Right cardiac atrium (tissue), 5 donors: ENCODE measurements at regions not wholly inside any gene's neighbourhood (a gene's known extent, or its start where the extent isn't known, plus 50 kb on each side); places are given as distances from the start of the nearest gene placed in this dataset.
"Not testable (repeated sequence)": the region's sequence is repeated elsewhere in the genome, so short reads cannot be mapped to it uniquely, and the experiment has no call there.

Experiments used
- ATAC-seq, 2 donors: fragments of 200-7000 bp; cut with Tn5 transposase; one replicate each; pipeline versions ENCODE4 v1.8.0 to v1.9.1; 2020; ENCODE audit warnings: moderate library complexity in 2 of 2, mild to moderate bottlenecking in 1 of 2
- DNase-seq, 3 donors: peaks; one replicate each; pipeline ENCODE4 v3.0.0-alpha.2; 2020
- H3K27ac ChIP-seq: one replicate; pipeline ENCODE4 v1.5.1; 2013; ENCODE audit warnings: mild to moderate bottlenecking, low read length, control low read depth, moderate library complexity
- H3K27me3 ChIP-seq: one replicate; pipeline ENCODE4 v1.6.1; 2013; ENCODE audit not compliant: control insufficient read depth, insufficient read depth
- H3K4me1 ChIP-seq: one replicate; pipeline ENCODE4 v1.6.1; 2013; ENCODE audit warnings: low read length; ENCODE audit not compliant: control insufficient read depth, insufficient read depth
- H3K4me3 ChIP-seq: one replicate; pipeline ENCODE4 v1.5.1; 2013; ENCODE audit warnings: low read length, control low read depth
- H3K9me3 ChIP-seq: one replicate; pipeline ENCODE4 v1.6.1; 2013; ENCODE audit warnings: low read length; ENCODE audit not compliant: control insufficient read depth
- WGBS: extraction: QIAGEN DNeasy Blood & Tissue Kit; methylation state at CpG from one replicate; pipeline ENCODE4 v1.1.7; 2013; 5-methylcytosine and 5-hydroxymethylcytosine counted together
- intact Hi-C, 4 donors: fragments of 100-400 bp; cut with DNase I; formaldehyde crosslinking; loops; one replicate each; pipeline versions ENCODE4 v1.11.0 to v1.14.0; 2022 to 2023
- donor health status: healthy with polysubstance abuse.
- donor health status: DM: no; HTN: yes; CAD: no.
- donor health status: DM: no; HTN: no; CAD: no.
- donor health status: DM: no; HTN: yes; CAD: no; lungs with severe emphysema.
- donor health status: DM: yes; HTN: yes; CAD: no.

DNA sequence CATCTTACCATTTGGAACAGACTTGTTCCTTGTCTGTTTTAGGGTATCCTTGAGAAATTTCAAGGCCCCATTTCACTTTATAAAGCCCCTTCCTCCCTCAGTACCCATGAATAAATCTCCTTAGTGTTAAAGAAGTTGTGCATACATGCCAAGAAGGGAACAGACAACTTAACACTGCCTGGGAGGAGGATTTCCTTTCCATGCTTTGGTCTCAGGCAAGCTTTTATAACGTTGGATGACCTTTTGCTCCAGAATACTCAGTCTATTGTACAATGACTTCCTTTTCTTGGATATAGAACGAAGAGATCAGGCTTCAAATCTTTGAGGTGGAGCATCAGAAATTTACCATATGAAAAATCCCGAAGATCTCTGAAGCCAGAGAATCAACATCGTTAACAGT lies 551.4 kb downstream of the PRKD1 start:
- 51% methylated on average over 4 of the region's 4 CpGs for WGBS
- intact Hi-C loops = no loop called here
- Histone ChIP-seq H3K9me3 (no peaks in the 10 kb centered on the region), H3K4me1 (no peaks in the 10 kb centered on the region), H3K4me3 (no peak overlapping the region), H3K27ac (no peak overlapping the region), H3K27me3 (no peaks in the 10 kb centered on the region)
- ATAC-seq (no peak), DNase-seq (no peak)

DNA sequence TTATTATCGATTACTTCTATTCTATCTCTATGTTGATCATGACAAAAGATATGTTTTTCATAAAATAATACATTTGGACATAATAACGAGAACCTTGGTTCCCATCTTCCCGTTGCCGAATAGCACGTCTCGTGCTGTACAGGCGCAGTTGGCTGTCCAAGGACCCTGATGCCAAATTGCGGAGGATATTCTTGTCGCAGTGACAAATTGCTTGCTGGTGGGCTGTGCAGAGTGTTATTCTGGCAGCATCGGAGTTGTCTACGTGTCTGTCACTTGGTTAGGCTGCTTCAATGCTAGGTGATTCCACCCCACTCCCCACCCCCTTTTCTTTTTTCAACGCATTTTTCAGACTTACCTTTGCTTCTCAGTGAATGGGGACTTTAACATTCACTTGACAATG lies 546.8 kb downstream of the PRKD1 start:
- DNase-seq = no peak
- no peaks in the 10 kb centered on the region for H3K27me3 ChIP-seq
- ATAC-seq = no peak
- 88% methylated on average over 12 of the region's 12 CpGs for WGBS
- no peak overlapping the region for H3K4me3 ChIP-seq
- no peaks in the 10 kb centered on the region for H3K4me1 ChIP-seq
- intact Hi-C loops = no loop called here
- H3K9me3 ChIP-seq = no peaks in the 10 kb centered on the region
- no peak overlapping the region for H3K27ac ChIP-seq

DNA sequence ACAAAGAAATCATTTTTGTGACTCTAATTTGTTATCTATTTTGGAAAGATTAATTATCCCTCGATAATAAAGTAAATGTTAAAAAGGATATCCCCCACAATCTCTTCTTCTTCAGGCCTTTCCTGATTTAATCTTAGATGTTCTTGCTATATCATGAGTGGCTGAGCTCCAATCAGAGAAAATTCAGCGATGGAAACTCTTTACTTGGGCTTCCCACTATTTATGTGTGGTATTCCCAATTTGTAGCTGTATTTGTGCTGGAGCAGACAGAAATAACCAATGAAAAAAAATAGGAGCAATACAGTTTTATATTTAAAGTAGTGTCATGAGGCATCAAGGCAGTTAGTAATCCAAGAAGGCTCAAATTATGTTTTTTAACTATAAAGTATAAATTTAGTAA lies 539.1 kb downstream of the PRKD1 start:
- intact Hi-C loops = no loop called here
- H3K27me3 ChIP-seq = no peaks in the 10 kb centered on the region
- ATAC-seq (no peak), DNase-seq (no peak)
- WGBS = 69% methylated on average over 2 of the region's 2 CpGs
- no peak overlapping the region for H3K4me3 ChIP-seq
- no peaks in the 10 kb centered on the region for H3K4me1 ChIP-seq
- no peak overlapping the region for H3K27ac ChIP-seq
- H3K9me3 ChIP-seq = no peaks in the 10 kb centered on the region

DNA sequence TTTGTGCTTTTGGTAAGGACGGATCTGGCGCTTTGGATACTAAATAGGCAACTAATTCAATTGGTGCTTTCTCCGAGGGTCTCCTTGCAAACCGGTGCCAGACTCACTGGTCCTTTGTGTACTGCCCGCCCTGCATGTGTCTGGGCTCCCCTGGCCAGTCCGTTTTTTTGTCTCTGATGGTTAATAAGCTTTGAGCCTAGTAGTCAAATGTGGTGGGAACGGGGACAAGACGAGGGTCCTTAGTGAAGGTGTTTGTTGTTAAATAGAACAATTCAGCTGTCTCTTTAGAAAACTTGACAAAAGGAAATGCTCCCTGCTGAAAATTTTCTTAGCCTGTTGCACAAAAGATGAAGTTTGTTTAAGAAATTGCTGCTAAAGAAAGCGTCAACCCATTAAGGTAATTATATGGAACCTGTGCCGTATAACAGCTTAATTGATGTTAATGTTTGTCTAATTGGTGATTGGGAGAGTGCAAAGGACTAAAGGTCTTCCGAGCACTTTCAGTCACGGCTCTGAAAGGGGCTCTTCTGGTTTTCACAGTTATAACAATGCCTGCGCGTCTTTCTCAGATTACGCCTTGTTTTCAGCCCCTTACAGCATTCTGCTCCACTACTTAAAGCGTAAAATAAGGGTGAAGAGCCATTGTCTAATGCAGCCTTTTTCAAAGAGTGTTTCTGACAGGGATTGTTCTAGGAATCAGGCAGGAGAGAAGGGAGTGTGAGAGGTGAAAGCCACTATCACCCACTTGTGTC lies 537.4 kb downstream of the PRKD1 start:
- Histone ChIP-seq H3K4me3 (no peak overlapping the region), H3K27ac (no peak overlapping the region), H3K9me3 (no peaks in the 10 kb centered on the region), H3K27me3 (no peaks in the 10 kb centered on the region), H3K4me1 (no peaks in the 10 kb centered on the region)
- no peak for ATAC-seq
- intact Hi-C loops = no loop called here
- WGBS = 31% methylated on average over 16 of the region's 16 CpGs
- DNase-seq = no peak

DNA sequence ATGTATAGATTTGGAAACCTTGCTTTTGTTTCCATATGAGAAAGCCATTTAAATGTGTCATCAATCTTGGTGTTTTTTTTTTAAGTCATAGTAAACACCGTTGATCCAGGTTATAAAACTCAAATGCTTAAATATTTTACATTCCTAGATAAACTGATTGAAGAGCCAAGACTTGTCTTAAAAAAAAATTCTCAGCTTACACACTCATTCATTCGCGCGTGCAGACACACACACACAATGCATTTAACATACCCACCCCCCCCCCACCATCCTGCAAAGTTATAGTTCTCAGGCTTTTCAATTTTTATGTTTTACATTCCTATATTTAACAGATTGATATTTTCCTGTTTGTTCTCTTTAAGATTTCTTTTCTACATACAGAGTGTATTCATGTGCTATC lies 536.4 kb downstream of the PRKD1 start:
- ATAC-seq (no peak), DNase-seq (no peak)
- 72% methylated on average over 4 of the region's 4 CpGs for WGBS
- Histone ChIP-seq H3K27me3 (no peaks in the 10 kb centered on the region), H3K27ac (no peak overlapping the region), H3K4me1 (no peaks in the 10 kb centered on the region), H3K9me3 (no peaks in the 10 kb centered on the region), H3K4me3 (no peak overlapping the region)
- intact Hi-C loops = no loop called here

DNA sequence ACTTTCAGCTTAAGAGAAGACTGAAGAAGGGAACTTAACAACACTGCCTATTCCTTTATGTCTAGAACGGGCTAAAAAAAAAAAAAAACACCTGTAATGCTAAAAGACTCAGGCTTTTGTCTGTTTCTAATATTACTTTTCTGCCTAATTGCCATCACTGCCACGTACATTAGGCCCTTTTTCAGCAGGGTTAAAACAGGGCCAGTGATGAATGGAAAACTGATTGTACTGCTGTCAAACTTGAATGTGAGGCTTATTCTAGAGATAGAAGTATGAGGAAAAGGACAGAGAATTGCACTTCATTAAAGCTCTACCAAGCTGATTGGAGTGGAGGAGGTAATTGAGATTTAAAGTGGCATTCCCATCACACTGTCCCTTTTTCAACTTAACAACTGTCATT lies 535.8 kb downstream of the PRKD1 start:
- Histone ChIP-seq H3K27ac (no peak overlapping the region), H3K9me3 (no peaks in the 10 kb centered on the region), H3K4me1 (no peaks in the 10 kb centered on the region), H3K27me3 (no peaks in the 10 kb centered on the region), H3K4me3 (no peak overlapping the region)
- DNase-seq (no peak), ATAC-seq (no peak)
- intact Hi-C loops = no loop called here
- WGBS = 37% methylated on average over 2 of the region's 2 CpGs

DNA sequence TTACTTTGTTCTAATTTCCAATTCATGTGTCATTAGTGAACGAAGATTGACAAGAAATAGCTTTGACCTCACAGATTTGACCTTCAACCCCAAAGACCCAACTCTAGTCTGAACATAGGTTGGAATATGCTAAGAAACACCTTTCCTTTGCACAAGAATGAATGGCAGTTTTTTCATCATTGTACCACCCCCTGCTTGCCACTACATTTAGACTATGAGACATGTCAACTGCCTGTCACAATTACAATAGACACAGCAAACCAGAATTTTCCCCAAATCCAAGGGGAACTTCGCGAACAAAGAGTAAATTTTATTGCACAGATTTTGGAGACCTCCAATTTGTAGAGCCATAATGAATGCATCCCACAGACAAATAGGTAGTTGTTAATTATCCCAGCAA lies 535.4 kb downstream of the PRKD1 start:
- intact Hi-C loops = no loop called here
- WGBS = 85% methylated on average over 3 of the region's 3 CpGs
- ATAC-seq (no peak), DNase-seq (no peak)
- Histone ChIP-seq H3K9me3 (no peaks in the 10 kb centered on the region), H3K4me1 (no peaks in the 10 kb centered on the region), H3K4me3 (no peak overlapping the region), H3K27me3 (no peaks in the 10 kb centered on the region), H3K27ac (no peak overlapping the region)

DNA sequence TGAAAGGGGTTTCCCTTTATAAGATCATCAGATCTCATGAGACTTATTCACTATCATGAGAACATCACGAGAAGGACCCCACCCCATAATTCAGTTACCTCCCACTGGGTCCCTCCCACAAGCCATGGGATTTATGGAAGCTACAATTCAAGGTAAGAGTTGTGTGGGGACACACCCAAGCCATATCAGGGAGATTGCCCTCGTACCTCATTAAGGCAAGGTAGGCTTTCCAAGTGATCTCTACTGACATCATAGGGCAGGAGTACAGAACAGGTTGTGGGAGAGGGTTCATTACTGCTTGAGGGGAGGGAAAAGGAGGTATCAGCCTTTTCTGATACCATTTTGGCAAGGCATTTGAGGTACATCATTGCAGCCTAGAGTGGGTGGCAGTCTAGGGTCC lies 524.6 kb downstream of the PRKD1 start:
- Histone ChIP-seq H3K4me1 (no peaks in the 10 kb centered on the region), H3K27ac (no peak overlapping the region), H3K4me3 (no peak overlapping the region), H3K27me3 (no peaks in the 10 kb centered on the region), H3K9me3 (no peaks in the 10 kb centered on the region)
- no peak for DNase-seq
- intact Hi-C loops = no loop called here
- 67% methylated on average over 2 of the region's 2 CpGs for WGBS
- ATAC-seq = no peak

DNA sequence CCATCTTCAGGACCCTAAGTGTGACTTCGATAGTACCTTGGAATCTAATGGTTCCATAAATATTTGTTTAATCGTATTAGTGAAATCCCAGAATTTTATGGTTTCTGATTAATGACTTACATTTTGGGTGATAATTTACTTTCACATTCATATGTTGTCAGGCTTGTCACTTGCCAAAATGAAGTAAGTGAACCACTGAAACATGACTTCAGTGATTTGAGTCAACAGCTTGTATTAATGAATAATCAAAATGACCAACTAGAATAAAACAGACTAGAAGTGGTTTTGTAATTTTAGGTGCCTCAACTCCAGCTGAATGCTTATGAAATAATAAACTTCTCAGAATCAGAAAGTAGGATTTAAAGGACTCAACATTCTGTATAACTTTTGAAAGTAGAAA lies 517.1 kb downstream of the PRKD1 start:
- H3K27me3 ChIP-seq = no peaks in the 10 kb centered on the region
- no peak overlapping the region for H3K4me3 ChIP-seq
- ATAC-seq = no peak
- no peak overlapping the region for H3K27ac ChIP-seq
- H3K9me3 ChIP-seq = no peaks in the 10 kb centered on the region
- no peak for DNase-seq
- no peaks in the 10 kb centered on the region for H3K4me1 ChIP-seq
- intact Hi-C loops = no loop called here
- WGBS = 80% methylated on average over 2 of the region's 2 CpGs

DNA sequence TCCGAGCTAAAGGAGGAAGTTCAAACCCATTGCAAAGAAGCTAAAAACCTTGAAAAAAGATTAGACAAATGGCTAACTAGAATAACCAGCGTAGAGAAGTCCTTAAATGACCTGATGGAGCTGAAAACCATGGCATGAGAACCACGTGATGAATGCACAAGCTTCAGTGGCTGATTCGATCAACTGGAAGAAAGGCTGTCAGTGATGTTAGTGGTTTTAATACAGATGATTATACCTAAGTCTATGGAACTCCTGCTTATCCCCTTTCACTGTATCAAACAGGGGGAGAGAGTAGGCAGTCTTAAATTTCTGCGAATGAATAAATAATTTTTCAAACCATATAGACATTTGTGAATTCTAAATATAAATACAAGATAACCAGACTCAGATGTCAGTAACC lies 512.7 kb downstream of the PRKD1 start:
- DNase-seq, intact Hi-C loops, H3K4me1 ChIP-seq, H3K4me3 ChIP-seq, ATAC-seq, H3K27me3 ChIP-seq, H3K27ac ChIP-seq, H3K9me3 ChIP-seq: not testable (repeated sequence)
- 70% methylated on average over 5 of the region's 5 CpGs for WGBS

DNA sequence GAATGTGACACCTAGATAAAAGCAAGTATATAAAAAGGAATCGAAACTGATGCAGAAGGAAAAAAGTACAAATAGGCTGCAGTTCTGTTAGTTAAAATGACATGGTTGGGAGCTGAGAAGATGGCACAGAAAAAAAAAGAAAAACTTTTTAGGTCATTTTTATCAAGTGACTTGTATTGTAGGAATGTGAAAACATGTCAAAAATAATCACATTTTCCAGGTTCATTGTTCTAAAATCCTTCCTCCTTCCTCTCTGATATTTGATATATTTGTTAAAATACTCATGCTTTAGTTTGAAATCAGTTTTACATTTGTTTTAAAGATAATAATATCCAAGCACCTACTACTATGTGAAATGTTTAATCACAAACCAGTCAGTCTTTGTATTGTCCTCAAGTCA lies 507.9 kb downstream of the PRKD1 start:
- Histone ChIP-seq H3K27me3 (no peaks in the 10 kb centered on the region), H3K4me1 (no peaks in the 10 kb centered on the region), H3K4me3 (no peak overlapping the region), H3K9me3 (no peaks in the 10 kb centered on the region), H3K27ac (no peak overlapping the region)
- no peak for DNase-seq
- WGBS = 64% methylated on average over 1 of the region's 1 CpG
- no peak for ATAC-seq
- intact Hi-C loops = no loop called here

DNA sequence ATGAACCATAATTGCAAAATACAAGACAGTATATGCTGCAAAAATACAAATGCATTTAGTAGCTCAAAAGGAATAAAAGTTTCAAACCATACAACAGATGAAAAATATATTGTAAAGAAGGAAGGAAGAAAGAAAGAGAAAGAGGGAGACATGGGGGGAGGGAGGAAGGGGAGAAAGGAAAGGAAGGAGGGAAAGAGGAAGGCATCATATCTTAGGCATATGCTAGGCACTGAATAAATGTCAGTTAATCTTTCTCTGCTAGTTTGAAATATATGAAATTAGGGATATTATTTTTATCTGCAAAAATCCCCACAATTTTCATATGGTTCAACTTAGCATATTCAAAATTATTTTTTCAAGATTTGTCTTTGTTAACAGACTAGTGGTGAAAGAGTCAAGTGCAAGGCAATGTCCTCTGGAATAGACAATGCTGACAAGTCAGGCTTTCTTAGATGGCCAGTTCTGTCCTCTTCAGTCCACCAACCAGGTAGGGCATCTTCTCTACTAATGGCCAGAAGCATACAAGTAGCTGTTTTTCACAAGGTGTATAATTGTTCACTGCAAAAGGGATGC lies 506.4 kb downstream of the PRKD1 start:
- no peaks in the 10 kb centered on the region for H3K27me3 ChIP-seq
- H3K9me3 ChIP-seq = no peaks in the 10 kb centered on the region
- no peak overlapping the region for H3K27ac ChIP-seq
- DNase-seq (no peak), ATAC-seq (no peak)
- no peaks in the 10 kb centered on the region for H3K4me1 ChIP-seq
- intact Hi-C loops = no loop called here
- no peak overlapping the region for H3K4me3 ChIP-seq
